ENCODE measurements at regions not wholly inside any gene's neighbourhood (a gene's known extent, or its start where the extent isn't known, plus 50 kb on each side); places are given as distances from the start of the nearest gene placed in this dataset.
"Not testable (repeated sequence)": the region's sequence is repeated elsewhere in the genome, so short reads cannot be mapped to it uniquely, and the experiment has no call there.

DNA sequence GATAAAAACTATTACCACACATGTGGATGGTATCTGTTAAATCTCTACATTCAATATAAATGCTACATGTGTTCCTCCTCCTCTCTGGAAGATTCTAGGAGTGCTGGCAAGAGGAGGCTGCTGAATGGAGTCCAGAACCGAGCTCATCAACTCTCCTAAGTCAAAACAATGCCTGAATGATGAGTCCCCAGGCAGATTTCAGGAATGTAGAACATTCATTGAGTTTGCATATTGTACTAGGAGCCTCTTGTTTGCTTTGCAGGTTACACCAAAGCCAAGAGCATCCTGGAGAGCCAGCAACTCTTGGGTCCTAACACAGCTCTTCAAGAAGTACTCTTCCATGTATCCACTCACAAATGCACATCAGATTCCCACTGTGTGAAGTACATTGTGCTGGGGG is 117.6 kb upstream of the UST start:
- Histone ChIP-seq H3K4me1 (ENCODE audit: control insufficient read depth, insufficient read depth, low read length) (peaks cover 24% of the 10 kb centered on the region), H3K27me3 (ENCODE audit: control insufficient read depth, insufficient read depth, low read length) (no peaks in the 10 kb centered on the region), H3K36me3 (ENCODE audit: control insufficient read depth, insufficient read depth, low read length) (no peaks in the 10 kb centered on the region), H3K9ac (ENCODE audit: low read depth, low read length) (no peak overlapping the region), H3K27ac (ENCODE audit: low read depth, low read length) (peak overlapping the region; percentile 29), H3K4me3 (ENCODE audit: low read depth, low read length) (no peak overlapping the region), H3K9me3 (ENCODE audit: control insufficient read depth, insufficient read depth, low read length) (no peaks in the 10 kb centered on the region)

DNA sequence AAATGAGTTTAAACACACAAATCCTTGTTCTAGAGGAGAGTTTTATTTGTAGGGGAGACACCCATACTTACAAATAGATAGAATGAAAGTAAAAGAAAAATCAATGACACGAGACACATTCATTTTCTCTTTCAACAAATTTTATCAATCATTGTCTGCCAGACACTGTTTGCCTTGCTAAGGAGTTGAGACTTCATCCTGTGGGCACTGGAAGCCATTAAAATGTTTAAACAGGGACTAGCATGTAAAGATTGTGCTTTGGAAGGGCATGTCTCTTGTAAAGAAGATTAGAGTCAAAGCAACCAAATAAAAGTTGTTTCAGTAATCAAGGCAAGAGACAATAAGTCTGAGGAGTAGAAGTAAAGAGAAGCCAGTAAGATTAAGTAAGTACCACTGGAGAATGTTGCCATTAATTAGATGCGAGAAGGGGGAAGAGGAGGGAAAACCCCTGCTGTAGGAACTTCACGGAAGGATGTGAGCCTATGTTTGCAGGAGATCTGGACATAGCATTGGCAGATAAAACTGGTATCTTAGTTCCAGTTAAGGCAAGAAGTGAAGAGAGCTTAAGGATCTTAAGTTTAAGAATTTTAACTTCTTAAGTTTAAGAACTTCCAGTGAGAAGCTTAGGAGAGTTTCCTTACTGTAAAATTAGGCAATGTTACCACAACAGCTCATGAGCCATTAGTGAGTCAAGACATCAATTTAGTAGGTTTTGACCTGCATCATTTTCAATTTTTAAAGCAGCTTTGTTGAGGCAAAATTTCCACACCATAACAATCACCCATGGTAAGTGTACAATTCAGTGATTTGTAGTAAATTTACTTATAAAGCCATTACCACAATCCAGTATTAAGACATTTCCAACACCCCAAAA is 117.0 kb upstream of the UST start:
- Histone ChIP-seq H3K4me1 (ENCODE audit: control insufficient read depth, insufficient read depth, low read length) (peaks cover 24% of the 10 kb centered on the region), H3K4me3 (ENCODE audit: low read depth, low read length) (no peak overlapping the region), H3K27me3 (ENCODE audit: control insufficient read depth, insufficient read depth, low read length) (no peaks in the 10 kb centered on the region), H3K36me3 (ENCODE audit: control insufficient read depth, insufficient read depth, low read length) (no peaks in the 10 kb centered on the region), H3K9ac (ENCODE audit: low read depth, low read length) (no peak overlapping the region), H3K27ac (ENCODE audit: low read depth, low read length) (peak overlapping the region; percentile 29), H3K9me3 (ENCODE audit: control insufficient read depth, insufficient read depth, low read length) (no peaks in the 10 kb centered on the region)

DNA sequence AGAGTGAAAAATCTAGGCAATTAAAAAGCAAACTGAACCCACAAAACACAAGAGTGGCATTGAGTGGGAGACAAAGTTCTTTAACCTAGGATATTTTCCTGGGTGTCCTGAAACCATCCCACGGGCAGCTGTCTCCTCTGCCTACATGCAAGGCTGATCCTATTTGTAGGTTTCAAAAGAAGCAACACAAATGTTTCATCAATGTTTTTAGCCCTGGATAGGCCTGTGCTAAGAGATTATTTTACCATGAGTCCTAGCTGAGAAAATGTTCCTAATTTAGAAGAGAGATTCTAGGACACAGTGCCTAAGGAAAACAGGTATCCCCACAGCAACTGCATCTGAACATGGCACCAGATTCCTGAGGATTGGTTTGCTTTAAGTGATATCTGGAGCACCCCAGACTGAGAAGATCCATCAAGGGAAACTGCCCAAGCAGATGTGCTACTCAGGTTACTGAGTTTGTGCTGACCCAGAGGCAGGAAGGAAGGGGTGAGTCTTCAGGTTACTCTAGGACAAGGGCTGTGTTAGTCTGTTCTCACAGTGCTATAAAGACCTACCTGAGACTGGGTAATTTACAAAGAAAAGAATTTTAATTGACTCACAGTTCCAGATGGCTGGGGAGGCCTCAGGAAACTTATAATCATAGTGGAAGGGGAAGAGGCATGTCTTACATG is 111.6 kb upstream of the UST start:
- H3K4me3 ChIP-seq (ENCODE audit: low read depth, low read length) = no peak overlapping the region
- no peaks in the 10 kb centered on the region for H3K27me3 ChIP-seq (ENCODE audit: control insufficient read depth, insufficient read depth, low read length)
- no peaks in the 10 kb centered on the region for H3K4me1 ChIP-seq (ENCODE audit: control insufficient read depth, insufficient read depth, low read length)
- no peak overlapping the region for H3K27ac ChIP-seq (ENCODE audit: low read depth, low read length)
- H3K9ac ChIP-seq (ENCODE audit: low read depth, low read length) = no peak overlapping the region
- no peaks in the 10 kb centered on the region for H3K36me3 ChIP-seq (ENCODE audit: control insufficient read depth, insufficient read depth, low read length)
- peaks cover 7% of the 10 kb centered on the region; the same call in 1 of the 2 replicates for H3K9me3 ChIP-seq (ENCODE audit: control insufficient read depth, insufficient read depth, low read length)

DNA sequence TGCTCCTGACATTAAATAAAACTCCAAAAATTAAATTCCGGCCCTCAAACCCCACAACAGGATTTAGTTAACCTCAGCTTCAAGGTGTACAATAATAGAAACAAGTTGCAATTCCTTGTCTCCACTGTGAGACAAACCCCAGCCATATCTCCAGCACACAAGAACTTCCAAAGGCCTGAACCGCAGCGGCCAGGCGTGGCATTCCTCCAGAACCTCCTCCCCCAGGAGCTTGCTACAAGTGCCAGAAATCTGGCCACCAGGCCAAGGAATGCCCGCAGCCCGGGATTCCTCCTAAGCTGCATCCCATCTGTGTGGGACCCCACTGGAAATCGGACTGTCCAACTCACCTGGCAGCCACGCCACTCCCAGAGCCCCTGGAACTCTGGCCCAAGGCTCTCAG is 105.0 kb upstream of the UST start:
- not testable (repeated sequence) for H3K36me3 ChIP-seq (ENCODE audit: control insufficient read depth, insufficient read depth, low read length); H3K4me3 ChIP-seq (ENCODE audit: low read depth, low read length); H3K27ac ChIP-seq (ENCODE audit: low read depth, low read length); H3K9ac ChIP-seq (ENCODE audit: low read depth, low read length); H3K27me3 ChIP-seq (ENCODE audit: control insufficient read depth, insufficient read depth, low read length); H3K9me3 ChIP-seq (ENCODE audit: control insufficient read depth, insufficient read depth, low read length)
- peaks cover 11% of the 10 kb centered on the region for H3K4me1 ChIP-seq (ENCODE audit: control insufficient read depth, insufficient read depth, low read length)

DNA sequence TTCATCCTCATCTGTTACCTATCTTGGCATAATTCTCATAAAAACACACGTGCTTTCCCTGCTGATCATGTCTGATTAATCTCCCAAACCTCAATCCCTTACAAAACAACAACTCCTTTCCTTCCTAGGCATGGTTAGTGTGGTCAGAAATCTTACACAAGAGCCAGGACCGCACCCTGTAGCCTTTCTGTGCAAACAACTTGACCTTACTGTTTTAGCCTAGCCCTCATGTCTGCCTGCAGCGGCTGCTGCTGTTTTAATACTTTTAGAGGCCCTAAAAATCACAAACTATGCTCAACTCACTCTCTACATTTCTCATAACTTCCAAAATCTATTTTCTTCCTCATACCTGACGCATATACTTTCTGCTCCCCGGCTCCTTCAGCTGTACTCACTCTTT is 103.6 kb upstream of the UST start:
- peaks cover 11% of the 10 kb centered on the region; the same call in 1 of the 2 replicates for H3K9me3 ChIP-seq (ENCODE audit: control insufficient read depth, insufficient read depth, low read length)
- not testable (repeated sequence) for H3K27ac ChIP-seq (ENCODE audit: low read depth, low read length); H3K9ac ChIP-seq (ENCODE audit: low read depth, low read length)

DNA sequence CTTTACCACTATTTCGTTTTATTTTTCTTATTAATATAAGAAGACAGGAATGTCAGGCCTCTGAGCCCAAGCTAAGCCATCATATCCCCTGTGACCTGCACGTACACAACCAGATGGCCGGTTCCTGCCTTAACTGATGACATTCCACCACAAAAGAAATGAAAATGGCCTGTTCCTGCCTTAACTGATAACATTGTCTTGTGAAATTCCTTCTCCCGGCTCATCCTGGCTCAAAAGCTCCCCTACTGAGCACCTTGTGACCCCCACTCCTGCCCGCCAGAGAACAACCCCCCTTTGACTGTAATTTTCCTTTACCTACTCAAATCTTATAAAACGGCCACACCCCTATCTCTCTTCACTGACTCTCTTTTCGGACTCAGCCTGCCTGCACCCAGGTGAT is 101.8 kb upstream of the UST start:
- not testable (repeated sequence) for H3K27ac ChIP-seq (ENCODE audit: low read depth, low read length); H3K9ac ChIP-seq (ENCODE audit: low read depth, low read length); H3K9me3 ChIP-seq (ENCODE audit: control insufficient read depth, insufficient read depth, low read length); H3K27me3 ChIP-seq (ENCODE audit: control insufficient read depth, insufficient read depth, low read length); H3K4me3 ChIP-seq (ENCODE audit: low read depth, low read length); H3K36me3 ChIP-seq (ENCODE audit: control insufficient read depth, insufficient read depth, low read length)
- H3K4me1 ChIP-seq (ENCODE audit: control insufficient read depth, insufficient read depth, low read length) = peaks cover 11% of the 10 kb centered on the region

More for the DNA sequence above, 103.6 kb upstream of the UST start:
- not testable (repeated sequence) for H3K27me3 ChIP-seq (ENCODE audit: control insufficient read depth, insufficient read depth, low read length); H3K36me3 ChIP-seq (ENCODE audit: control insufficient read depth, insufficient read depth, low read length); H3K4me3 ChIP-seq (ENCODE audit: low read depth, low read length)
- H3K4me1 ChIP-seq (ENCODE audit: control insufficient read depth, insufficient read depth, low read length) = peaks cover 11% of the 10 kb centered on the region

DNA sequence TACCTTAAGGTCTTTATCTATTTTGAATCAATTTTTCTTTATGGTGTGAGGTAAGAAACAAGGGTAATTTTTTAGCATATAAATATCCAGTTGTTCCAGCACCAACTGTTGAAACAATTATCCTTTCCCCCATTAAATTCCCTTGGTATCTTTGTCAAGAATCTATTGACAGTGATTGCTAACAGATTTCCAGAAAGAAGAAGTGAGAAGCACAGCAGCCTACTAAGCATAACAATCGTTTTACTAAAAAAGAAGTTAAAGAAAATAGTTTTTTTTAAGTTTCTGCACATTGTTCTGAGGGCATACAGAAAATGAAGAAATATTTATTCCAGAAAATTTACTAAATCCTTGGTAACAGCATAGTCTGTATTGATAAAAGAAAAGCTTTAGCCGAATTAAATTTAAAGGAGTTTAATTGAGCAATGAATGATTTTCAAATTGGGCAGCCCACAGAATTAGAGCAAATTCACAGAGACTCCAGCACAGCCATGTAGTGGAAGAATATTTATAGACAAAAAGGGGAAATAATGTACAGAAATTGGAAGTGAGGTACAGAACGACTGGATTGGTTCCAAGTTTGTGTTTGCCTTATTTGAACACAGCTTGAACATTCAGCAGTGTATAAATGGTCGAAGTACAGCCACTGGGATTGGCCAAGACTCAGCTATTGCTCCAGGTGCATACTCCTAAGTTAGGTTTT is 97.9 kb upstream of the UST start:
- H3K27ac ChIP-seq (ENCODE audit: low read depth, low read length) = no peak overlapping the region
- H3K9ac ChIP-seq (ENCODE audit: low read depth, low read length) = no peak overlapping the region
- no peak overlapping the region for H3K4me3 ChIP-seq (ENCODE audit: low read depth, low read length)
- H3K9me3 ChIP-seq (ENCODE audit: control insufficient read depth, insufficient read depth, low read length) = peaks cover 28% of the 10 kb centered on the region
- H3K4me1 ChIP-seq (ENCODE audit: control insufficient read depth, insufficient read depth, low read length) = peaks cover 11% of the 10 kb centered on the region
- H3K36me3 ChIP-seq (ENCODE audit: control insufficient read depth, insufficient read depth, low read length) = no peaks in the 10 kb centered on the region
- no peaks in the 10 kb centered on the region for H3K27me3 ChIP-seq (ENCODE audit: control insufficient read depth, insufficient read depth, low read length)

DNA sequence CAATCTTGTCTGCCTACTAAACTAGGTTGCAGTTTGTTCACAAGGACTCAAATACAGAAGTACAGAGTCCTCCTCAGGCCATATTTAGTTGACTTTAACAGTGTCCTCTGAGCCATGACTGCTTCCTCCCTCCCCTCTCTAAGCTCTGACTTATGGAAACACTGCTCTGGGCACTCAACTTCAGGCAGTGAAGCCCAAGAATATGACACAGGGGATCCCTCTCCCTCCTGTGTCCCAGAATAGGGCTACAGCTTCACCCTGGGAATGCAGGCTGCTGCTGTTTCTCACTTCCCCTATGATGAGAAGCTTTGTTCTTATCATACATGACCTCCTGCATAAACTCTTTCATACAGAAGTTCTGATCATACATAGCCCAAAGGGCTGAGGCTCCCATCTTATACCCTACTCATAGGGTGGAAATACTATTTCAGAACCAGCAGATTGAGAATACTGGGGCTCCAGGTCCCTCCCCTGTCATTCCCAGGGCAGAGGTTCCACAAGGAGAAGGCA is 97.3 kb upstream of the UST start:
- H3K9ac ChIP-seq (ENCODE audit: low read depth, low read length) = no peak overlapping the region
- H3K4me3 ChIP-seq (ENCODE audit: low read depth, low read length) = no peak overlapping the region
- H3K4me1 ChIP-seq (ENCODE audit: control insufficient read depth, insufficient read depth, low read length) = peaks cover 11% of the 10 kb centered on the region
- no peaks in the 10 kb centered on the region for H3K27me3 ChIP-seq (ENCODE audit: control insufficient read depth, insufficient read depth, low read length)
- H3K36me3 ChIP-seq (ENCODE audit: control insufficient read depth, insufficient read depth, low read length) = no peaks in the 10 kb centered on the region
- peaks cover 33% of the 10 kb centered on the region for H3K9me3 ChIP-seq (ENCODE audit: control insufficient read depth, insufficient read depth, low read length)
- H3K27ac ChIP-seq (ENCODE audit: low read depth, low read length) = no peak overlapping the region

DNA sequence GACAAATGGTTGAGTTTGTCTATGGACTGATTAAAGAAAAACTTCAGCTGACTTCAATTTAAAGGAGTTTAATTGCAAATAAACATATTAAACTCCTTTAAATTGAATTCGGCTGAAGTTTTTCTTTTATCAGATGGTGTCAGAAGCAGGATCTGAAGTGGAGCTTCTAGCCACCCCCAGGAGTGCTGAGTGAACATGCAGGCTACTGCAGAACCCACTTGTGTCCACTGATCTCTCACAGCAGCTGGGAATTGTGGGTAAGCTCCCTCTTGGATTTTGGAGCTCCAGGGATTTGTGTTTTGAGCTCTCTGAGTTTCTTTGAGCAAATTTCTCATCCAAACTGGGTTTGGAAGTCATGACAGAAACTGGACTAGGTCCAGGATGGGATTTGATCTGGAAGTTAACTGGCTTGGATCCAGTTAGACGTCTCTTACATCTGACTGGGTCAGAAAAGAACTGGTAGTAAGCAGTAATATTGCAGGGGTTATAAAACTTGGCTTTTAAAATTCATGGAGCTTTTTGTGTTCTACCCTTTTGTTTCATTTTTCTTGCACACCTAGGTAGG is 95.8 kb upstream of the UST start:
- no peaks in the 10 kb centered on the region for H3K36me3 ChIP-seq (ENCODE audit: control insufficient read depth, insufficient read depth, low read length)
- H3K27me3 ChIP-seq (ENCODE audit: control insufficient read depth, insufficient read depth, low read length) = no peaks in the 10 kb centered on the region
- no peak overlapping the region for H3K27ac ChIP-seq (ENCODE audit: low read depth, low read length)
- peaks cover 2% of the 10 kb centered on the region; the same call in 1 of the 2 replicates for H3K4me1 ChIP-seq (ENCODE audit: control insufficient read depth, insufficient read depth, low read length)
- H3K4me3 ChIP-seq (ENCODE audit: low read depth, low read length) = no peak overlapping the region
- no peak overlapping the region for H3K9ac ChIP-seq (ENCODE audit: low read depth, low read length)
- H3K9me3 ChIP-seq (ENCODE audit: control insufficient read depth, insufficient read depth, low read length) = peaks cover 42% of the 10 kb centered on the region

DNA sequence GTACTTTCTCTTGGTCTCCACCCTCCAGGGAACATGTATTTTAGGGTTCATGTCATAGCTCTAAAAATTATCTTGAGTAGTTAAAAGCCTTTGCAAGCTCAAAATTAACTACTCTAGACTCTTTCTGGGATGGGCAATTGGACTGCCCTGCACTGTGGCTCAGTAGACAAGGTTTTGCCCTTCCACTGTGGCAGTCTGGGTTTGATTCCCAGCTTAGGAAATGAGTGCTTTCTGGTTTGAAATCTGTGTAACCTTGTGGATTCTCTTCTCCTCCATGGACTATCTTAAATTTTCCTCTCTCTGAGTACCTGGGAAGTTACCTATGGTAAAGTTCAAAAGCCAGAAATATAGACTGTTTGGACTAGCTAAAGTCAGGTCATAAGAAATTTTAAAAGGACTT is 94.6 kb upstream of the UST start:
- Histone ChIP-seq H3K9ac (ENCODE audit: low read depth, low read length) (no peak overlapping the region), H3K9me3 (ENCODE audit: control insufficient read depth, insufficient read depth, low read length) (peaks cover 43% of the 10 kb centered on the region), H3K27ac (ENCODE audit: low read depth, low read length) (no peak overlapping the region), H3K36me3 (ENCODE audit: control insufficient read depth, insufficient read depth, low read length) (no peaks in the 10 kb centered on the region), H3K27me3 (ENCODE audit: control insufficient read depth, insufficient read depth, low read length) (no peaks in the 10 kb centered on the region), H3K4me1 (ENCODE audit: control insufficient read depth, insufficient read depth, low read length) (no peaks in the 10 kb centered on the region), H3K4me3 (ENCODE audit: low read depth, low read length) (no peak overlapping the region)

All from HUES48 (cell line).